ENCODE measurements at regions not wholly inside any gene's neighbourhood (a gene's known extent, or its start where the extent isn't known, plus 50 kb on each side); places are given as distances from the start of the nearest gene placed in this dataset.
"Not testable (repeated sequence)": the region's sequence is repeated elsewhere in the genome, so short reads cannot be mapped to it uniquely, and the experiment has no call there.

GRCh38 chrX:35416782-35417181 is 381.4 kb upstream of the MAGEB16 start:
- DNase-seq, result no peak

- DNase-seq, result no peak
These were observed 366.1 kb upstream of the MAGEB16 start for GRCh38 chrX:35432056-35432455.

GRCh38 chrX:35439034-35439660 is 359.0 kb upstream of the MAGEB16 start:
- peak in 1 of 2 experiments; percentile 15 for DNase-seq

- DNase-seq, result peak; percentile 36 to 41
These were observed 358.4 kb upstream of the MAGEB16 start for GRCh38 chrX:35439692-35440091.

- no peak for DNase-seq
These were observed 355.7 kb upstream of the MAGEB16 start for GRCh38 chrX:35442421-35442820.

- not testable (repeated sequence) for DNase-seq
These were observed 355.0 kb upstream of the MAGEB16 start for GRCh38 chrX:35443091-35443582.

GRCh38 chrX:35444671-35445355 is 353.3 kb upstream of the MAGEB16 start:
- DNase-seq, result no peak

GRCh38 chrX:35445912-35446311 is 352.2 kb upstream of the MAGEB16 start:
- DNase-seq, result no peak

GRCh38 chrX:35456891-35457290 is 341.3 kb upstream of the MAGEB16 start:
- DNase-seq, result no peak

- no peak for DNase-seq
These were observed 340.0 kb upstream of the MAGEB16 start for GRCh38 chrX:35458142-35458541.

- DNase-seq, result no peak
These were observed 337.0 kb upstream of the MAGEB16 start for GRCh38 chrX:35461164-35461563.

- DNase-seq, result not testable (repeated sequence)
These were observed 301.5 kb upstream of the MAGEB16 start for GRCh38 chrX:35496671-35497070.

- not testable (repeated sequence) for DNase-seq
These were observed 300.7 kb upstream of the MAGEB16 start for GRCh38 chrX:35497453-35497852.

- DNase-seq, result no peak
These were observed 298.9 kb upstream of the MAGEB16 start for GRCh38 chrX:35499071-35499862.

- DNase-seq, result no peak
These were observed 290.4 kb upstream of the MAGEB16 start for GRCh38 chrX:35507701-35508100.

GRCh38 chrX:35548003-35548402 is 250.1 kb upstream of the MAGEB16 start:
- DNase-seq, result not testable (repeated sequence)

GRCh38 chrX:35557916-35558315 is 240.2 kb upstream of the MAGEB16 start:
- DNase-seq, result no peak

GRCh38 chrX:35561985-35562384 is 236.2 kb upstream of the MAGEB16 start:
- no peak for DNase-seq

- no peak for DNase-seq
These were observed 235.7 kb upstream of the MAGEB16 start for GRCh38 chrX:35562395-35562794.

GRCh38 chrX:35590210-35590609 is 207.9 kb upstream of the MAGEB16 start:
- no peak for DNase-seq

- not testable (repeated sequence) for DNase-seq
These were observed 186.6 kb upstream of the MAGEB16 start for GRCh38 chrX:35611562-35611961.

- no peak for DNase-seq
These were observed 180.3 kb upstream of the MAGEB16 start for GRCh38 chrX:35617836-35618235.

GRCh38 chrX:35622040-35622439 is 176.1 kb upstream of the MAGEB16 start:
- no peak for DNase-seq

GRCh38 chrX:35622601-35623000 is 175.5 kb upstream of the MAGEB16 start:
- DNase-seq, result no peak

All from SHP77 (cell line).